IMR-90 (cell line): ENCODE measurements at regions not wholly inside any gene's neighbourhood (a gene's known extent, or its start where the extent isn't known, plus 50 kb on each side); places are given as distances from the start of the nearest gene placed in this dataset.
"Not testable (repeated sequence)": the region's sequence is repeated elsewhere in the genome, so short reads cannot be mapped to it uniquely, and the experiment has no call there.

Experiments
- ATAC-seq: fragments of 200-7000 bp; cut with Tn5 transposase; 2 replicates; pipeline ENCODE4 v1.9.1; 2020; ENCODE audit warnings: low read depth, mild to moderate bottlenecking, moderate library complexity
- BruUV-seq: library from RNA; stranded (reverse); fragments of 400-500 nt; replicated peaks from 2 replicates; lab custom pipeline; 2021; lab: Mats Ljungman, UMichigan
- CTCF ChIA-PET: fragments of 300-600 bp; formaldehyde crosslinking; extraction: SDS; loops from one replicate; lab custom pipeline; 2021; ENCODE audit warnings: antibody characterized with exemption; lab: Yijun Ruan, JAX
- POLR2A ChIA-PET: fragments of 300-600 bp; sonication (Branson Sonifier 250); formaldehyde crosslinking; loops from one replicate; lab custom pipeline; 2022; ENCODE audit warnings: antibody characterized with exemption; ENCODE audit not compliant: unreplicated experiment; lab: Charles Lee
- DNase-seq: peaks from one replicate; pipeline ENCODE4 v3.0.0; 2013
- H2AFZ ChIP-seq: replicated peaks from 2 replicates; pipeline ENCODE3; 2013; ENCODE audit warnings: low read length, mild to moderate bottlenecking; ENCODE audit not compliant: poor library complexity
- H2AK5ac ChIP-seq: 2 replicates; pipeline ENCODE4 v1.6.1; 2013; ENCODE audit warnings: low read depth, low read length, inconsistent platforms
- H2AK9ac ChIP-seq: replicated peaks from 2 replicates; pipeline ENCODE3; 2013; ENCODE audit warnings: mild to moderate bottlenecking, low read depth, low read length, moderate library complexity; ENCODE audit not compliant: poor library complexity
- H2BK120ac ChIP-seq: 2 replicates; pipeline ENCODE4 v1.6.1; 2013; ENCODE audit warnings: low read depth, low read length, inconsistent platforms
- H2BK15ac ChIP-seq: 3 replicates; pipeline ENCODE4 v1.6.1; 2013; ENCODE audit warnings: low read depth, low read length, inconsistent platforms
- H2BK20ac ChIP-seq: 2 replicates; pipeline ENCODE4 v1.6.1; 2013; ENCODE audit warnings: low read depth, mild to moderate bottlenecking, inconsistent platforms, low read length, moderate library complexity
- H2BK5ac ChIP-seq: 2 replicates; pipeline ENCODE4 v1.6.1; 2013; ENCODE audit warnings: mild to moderate bottlenecking, low read depth, low read length, inconsistent platforms; ENCODE audit not compliant: poor library complexity, severe bottlenecking
- H3K14ac ChIP-seq: replicated peaks from 2 replicates; pipeline ENCODE4 v1.6.1; 2013; ENCODE audit warnings: low read depth, low read length, inconsistent platforms
- H3K18ac ChIP-seq: 2 replicates; pipeline ENCODE4 v1.6.1; 2013; ENCODE audit warnings: low read depth, low read length, control low read depth
- H3K23ac ChIP-seq: 2 replicates; pipeline ENCODE4 v1.6.1; 2013; ENCODE audit warnings: low read depth, low read length, inconsistent platforms
- H3K27ac ChIP-seq: 2 replicates; pipeline ENCODE4 v1.5.1; 2013; ENCODE audit warnings: mild to moderate bottlenecking, control low read depth, low read length; ENCODE audit not compliant: insufficient read depth
- H3K27me3 ChIP-seq: 2 replicates; pipeline ENCODE4 v1.6.1; 2013; ENCODE audit warnings: low read length; ENCODE audit not compliant: control insufficient read depth, insufficient read depth
- H3K36me3 ChIP-seq: 2 replicates; pipeline ENCODE4 v1.6.1; 2013; ENCODE audit warnings: low read length, mixed read lengths; ENCODE audit not compliant: control insufficient read depth, insufficient read depth
- H3K4ac ChIP-seq: 2 replicates; pipeline ENCODE4 v1.6.1; 2013; ENCODE audit warnings: low read depth, low read length, inconsistent platforms
- H3K4me1 ChIP-seq: 2 replicates; pipeline ENCODE4 v1.6.1; 2013; ENCODE audit warnings: low read length, mixed read lengths; ENCODE audit not compliant: control insufficient read depth, insufficient read depth
- H3K4me2 ChIP-seq: 2 replicates; pipeline ENCODE4 v1.6.1; 2013; ENCODE audit warnings: low read depth, mild to moderate bottlenecking, control low read depth, low read length, moderate library complexity
- H3K4me3 ChIP-seq: 2 replicates; pipeline ENCODE4 v1.5.1; 2013; ENCODE audit warnings: low read depth, mild to moderate bottlenecking, control low read depth, low read length, moderate library complexity; ENCODE audit not compliant: insufficient read depth
- H3K56ac ChIP-seq: 2 replicates; pipeline ENCODE4 v1.6.1; 2013; ENCODE audit warnings: low read length, inconsistent platforms; ENCODE audit not compliant: insufficient read depth; ENCODE audit errors: extremely low read depth
- H3K79me1 ChIP-seq, 2 experiments: 2 replicates each; pipeline ENCODE4 v1.6.1; 2013; ENCODE audit warnings: low read length in 2 of 2, inconsistent platforms in 1 of 2, low read depth in 1 of 2
- H3K9ac ChIP-seq: 2 replicates; pipeline ENCODE4 v1.6.1; 2013; ENCODE audit warnings: low read depth, low read length, control low read depth
- H3K9me1 ChIP-seq: 2 replicates; pipeline ENCODE4 v1.6.1; 2013; ENCODE audit warnings: low read length, inconsistent platforms; ENCODE audit not compliant: insufficient read depth
- H3K9me3 ChIP-seq: 2 replicates; pipeline ENCODE4 v1.6.1; 2013; ENCODE audit warnings: low read length; ENCODE audit not compliant: control insufficient read depth, insufficient read depth
- H4K20me1 ChIP-seq: 2 replicates; pipeline ENCODE4 v1.6.1; 2013; ENCODE audit warnings: low read length, inconsistent platforms; ENCODE audit not compliant: insufficient read depth
- H4K5ac ChIP-seq: 2 replicates; pipeline ENCODE4 v1.6.1; 2013; ENCODE audit warnings: mild to moderate bottlenecking, low read depth, low read length, control low read depth
- H4K8ac ChIP-seq, 2 experiments: 2 replicates each; pipeline ENCODE4 v1.6.1; 2013; ENCODE audit warnings: low read depth in 2 of 2, low read length in 2 of 2, control low read depth in 1 of 2, inconsistent platforms in 1 of 2
- H4K91ac ChIP-seq: 2 replicates; pipeline ENCODE4 v1.6.1; 2013; ENCODE audit warnings: low read depth, low read length, inconsistent platforms; ENCODE audit not compliant: insufficient read depth
- WGBS, 2 experiments: methylation state at CpG; one replicate each; pipeline versions ENCODE4 v1.1.5 to v1.1.7; 2013; ENCODE audit warnings: missing lambda C conversion rate in 2 of 2; ENCODE audit not compliant: insufficient read length in 1 of 2; ENCODE audit errors: extremely low coverage in 2 of 2; 5-methylcytosine and 5-hydroxymethylcytosine counted together
- dilution Hi-C: fragments of 300-500 bp; cut with HindIII; formaldehyde crosslinking; loops from one replicate; pipeline ENCODE4 v1.14.3; 2018; ENCODE audit warnings: low sequenced_read_pairs; ENCODE audit not compliant: unreplicated experiment
- in situ Hi-C: fragments of 300-500 bp; cut with MboI; formaldehyde crosslinking; loops from 3 replicates; pipeline ENCODE4 v1.14.3; 2019; ENCODE audit warnings: low sequenced_read_pairs, inconsistent platforms, mixed read lengths
- intact Hi-C: fragments of 100-400 bp; cut with micrococcal nuclease; formaldehyde crosslinking; loops from 2 replicates; pipeline ENCODE4 v1.10.0; 2022

- H3K4me3 ChIP-seq, CTCF ChIA-PET, H2AK9ac ChIP-seq, H3K27ac ChIP-seq, ATAC-seq, H3K14ac ChIP-seq, H2AK5ac ChIP-seq, H2BK5ac ChIP-seq, BruUV-seq, H3K9me3 ChIP-seq, DNase-seq, H2BK15ac ChIP-seq, H3K4ac ChIP-seq, intact Hi-C loops, H3K79me1 ChIP-seq, H3K18ac ChIP-seq, dilution Hi-C loops, H3K36me3 ChIP-seq, POLR2A ChIA-PET, H4K91ac ChIP-seq, H4K20me1 ChIP-seq, H3K56ac ChIP-seq, H2BK20ac ChIP-seq, H4K5ac ChIP-seq, H3K27me3 ChIP-seq, H2BK120ac ChIP-seq, H3K23ac ChIP-seq, H2AFZ ChIP-seq, H3K9ac ChIP-seq, in situ Hi-C loops, H3K4me1 ChIP-seq, H4K8ac ChIP-seq, H3K9me1 ChIP-seq, H3K4me2 ChIP-seq: not testable (repeated sequence)
- WGBS, 2 experiments = no CpG with 5 or more reads among the region's 11 CpGs
Measured at GRCh38 chr12:8291764-8292163, 64.3 kb upstream of the FAM90A1 start.

GRCh38 chr12:8294662-8295061 lies 67.2 kb upstream of the FAM90A1 start:
- dilution Hi-C loops = not testable (repeated sequence)

More at GRCh38 chr12:8294662-8295061, 67.2 kb upstream of the FAM90A1 start:
- H3K4me1 ChIP-seq, H3K23ac ChIP-seq, H3K79me1 ChIP-seq, H3K4me2 ChIP-seq, CTCF ChIA-PET, H3K56ac ChIP-seq, H3K27me3 ChIP-seq, H2AK9ac ChIP-seq, H2AFZ ChIP-seq, H3K36me3 ChIP-seq, H2BK15ac ChIP-seq, BruUV-seq, intact Hi-C loops, DNase-seq, H3K9ac ChIP-seq, POLR2A ChIA-PET, H2BK120ac ChIP-seq, H4K8ac ChIP-seq, H2BK20ac ChIP-seq, H3K18ac ChIP-seq, H3K14ac ChIP-seq, ATAC-seq, H3K27ac ChIP-seq, H3K4me3 ChIP-seq, H4K20me1 ChIP-seq, H2AK5ac ChIP-seq, H3K9me3 ChIP-seq, H3K9me1 ChIP-seq, H4K5ac ChIP-seq, in situ Hi-C loops, H2BK5ac ChIP-seq, H4K91ac ChIP-seq, H3K4ac ChIP-seq: not testable (repeated sequence)
- WGBS, 2 experiments = no CpG with 5 or more reads among the region's 7 CpGs
